ENCODE measurements at regions not wholly inside any gene's neighbourhood (a gene's known extent, or its start where the extent isn't known, plus 50 kb on each side); places are given as distances from the start of the nearest gene placed in this dataset.
"Not testable (repeated sequence)": the region's sequence is repeated elsewhere in the genome, so short reads cannot be mapped to it uniquely, and the experiment has no call there.

DNA sequence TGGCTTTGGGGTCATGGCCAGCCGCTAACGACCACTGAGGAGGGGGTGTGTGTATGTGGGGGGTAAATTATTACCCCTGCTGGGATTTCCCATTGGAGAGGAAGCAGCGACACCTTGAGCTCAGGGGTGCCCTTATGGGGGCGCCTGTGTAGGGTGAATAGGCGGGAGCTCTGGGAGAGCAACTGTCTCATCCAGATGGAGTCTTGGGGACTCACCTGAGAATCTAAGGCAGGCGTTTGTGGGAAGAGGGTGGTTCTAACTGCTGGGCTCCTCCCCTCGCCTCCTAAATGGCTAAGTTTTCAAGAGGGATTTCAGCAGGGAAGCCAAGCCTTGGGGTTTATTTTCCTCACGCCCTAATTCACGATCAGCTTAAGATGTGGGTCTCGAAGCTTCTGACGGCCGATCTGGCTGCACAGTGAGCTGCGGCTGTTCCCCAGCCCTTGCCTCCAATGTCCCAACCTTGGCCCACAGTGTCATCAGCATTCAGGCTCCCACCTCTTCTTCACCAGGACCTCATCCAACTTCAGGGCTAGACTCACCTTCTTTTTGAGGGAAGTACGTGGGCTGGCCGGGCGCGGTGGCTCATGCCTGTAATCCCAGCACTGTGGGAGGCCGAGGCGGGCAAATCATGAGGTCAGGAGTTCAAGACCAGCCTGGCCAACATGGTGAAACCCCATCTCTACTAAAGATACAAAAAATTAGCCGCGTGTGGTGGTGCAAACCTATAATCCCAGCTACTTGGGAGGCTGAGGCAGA is 136.9 kb upstream of the EEF2KMT start:
- DNase-seq (ENCODE audit: low spot score) (no peak), ATAC-seq (ENCODE audit: insufficient number of reproducible peaks, low FRiP score, low read depth) (no peak)
- Histone ChIP-seq H3K4me1 (ENCODE audit: control insufficient read depth in 1 of 2, low read depth in 2 of 2) (no peaks in the 10 kb centered on the region), H3K27me3 (replicated peaks; ENCODE audit: insufficient read depth) (no peaks in the 10 kb centered on the region), H3K36me3 (no peaks in the 10 kb centered on the region), H3K4me3 (no peak overlapping the region), H3K9me3 (no peaks in the 10 kb centered on the region), H3K27ac (no peak overlapping the region)
- no peak for TF ChIP-seq CTCF (IDR thresholded peaks at IDR 0.05)

DNA sequence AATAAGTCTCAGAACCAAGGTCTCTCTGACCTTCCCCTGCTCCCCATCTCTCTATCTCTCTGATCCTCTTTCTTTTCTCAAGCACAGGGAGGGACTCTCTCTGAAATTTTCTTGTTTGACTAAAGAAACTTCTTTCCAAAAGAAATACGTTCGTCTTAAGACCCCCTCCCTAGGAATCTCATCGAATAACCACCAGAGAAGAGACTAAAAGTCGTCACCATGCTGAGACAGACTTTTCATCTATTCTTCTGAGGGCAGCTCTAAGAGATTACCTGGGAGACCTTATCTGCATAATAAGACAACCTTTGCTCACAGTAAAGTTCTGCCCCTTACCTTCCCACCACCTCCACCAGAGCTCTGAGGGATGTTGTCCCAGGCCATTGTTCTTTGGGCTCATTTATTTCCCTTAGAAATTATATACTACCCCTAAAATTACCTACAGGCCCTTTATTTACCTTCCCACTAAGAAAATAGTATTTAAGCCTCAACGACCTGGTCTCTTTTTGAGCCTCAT is 133.7 kb upstream of the EEF2KMT start:
- no peak overlapping the region for H3K4me3 ChIP-seq
- no peaks in the 10 kb centered on the region for H3K36me3 ChIP-seq
- no peaks in the 10 kb centered on the region for H3K4me1 ChIP-seq (ENCODE audit: control insufficient read depth in 1 of 2, low read depth in 2 of 2)
- H3K27me3 ChIP-seq (replicated peaks; ENCODE audit: insufficient read depth): no peaks in the 10 kb centered on the region
- no peak for TF ChIP-seq CTCF (IDR thresholded peaks at IDR 0.05)
- no peak overlapping the region for H3K27ac ChIP-seq
- no peak for ATAC-seq (ENCODE audit: insufficient number of reproducible peaks, low FRiP score, low read depth)
- DNase-seq (ENCODE audit: low spot score): no peak
- H3K9me3 ChIP-seq: no peaks in the 10 kb centered on the region

DNA sequence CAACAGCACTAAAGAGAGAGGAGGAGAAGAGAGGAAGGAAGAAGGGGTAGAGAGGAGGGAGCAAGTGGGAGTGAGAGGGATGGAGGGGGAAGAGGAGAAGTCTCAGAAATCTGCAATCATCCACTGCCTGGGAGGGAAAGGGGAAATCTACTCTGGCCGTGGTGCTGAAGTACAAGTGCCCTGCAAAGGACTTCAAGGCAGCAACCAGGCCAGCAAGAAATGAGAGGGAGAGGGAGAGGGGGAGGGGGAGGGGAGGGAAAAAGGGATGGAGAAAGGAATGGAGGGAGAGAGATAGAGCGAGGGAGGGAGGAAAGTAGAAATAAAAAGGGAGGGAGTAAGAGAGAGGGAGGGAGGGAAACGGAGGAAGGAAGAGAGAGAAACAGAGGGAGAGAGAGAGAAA is 130.8 kb upstream of the EEF2KMT start:
- H3K36me3 ChIP-seq: no peaks in the 10 kb centered on the region
- H3K4me3 ChIP-seq: no peak overlapping the region
- no peaks in the 10 kb centered on the region for H3K27me3 ChIP-seq (replicated peaks; ENCODE audit: insufficient read depth)
- H3K9me3 ChIP-seq: no peaks in the 10 kb centered on the region
- DNase-seq (ENCODE audit: low spot score): no peak
- TF ChIP-seq CTCF (IDR thresholded peaks at IDR 0.05): no peak
- H3K27ac ChIP-seq: no peak overlapping the region
- no peak for ATAC-seq (ENCODE audit: insufficient number of reproducible peaks, low FRiP score, low read depth)
- H3K4me1 ChIP-seq (ENCODE audit: control insufficient read depth in 1 of 2, low read depth in 2 of 2): no peaks in the 10 kb centered on the region

- Histone ChIP-seq H3K9me3 (no peaks in the 10 kb centered on the region), H3K4me1 (ENCODE audit: control insufficient read depth in 1 of 2, low read depth in 2 of 2) (no peaks in the 10 kb centered on the region), H3K36me3 (no peaks in the 10 kb centered on the region), H3K27ac (no peak overlapping the region), H3K4me3 (no peak overlapping the region), H3K27me3 (replicated peaks; ENCODE audit: insufficient read depth) (no peaks in the 10 kb centered on the region)
- no peak for ATAC-seq (ENCODE audit: insufficient number of reproducible peaks, low FRiP score, low read depth)
- TF ChIP-seq CTCF (IDR thresholded peaks at IDR 0.05): no peak
- no peak for DNase-seq (ENCODE audit: low spot score)
These were observed 128.5 kb upstream of the EEF2KMT start for GRCh38 chr16:5225931-5226655.

- ATAC-seq (ENCODE audit: insufficient number of reproducible peaks, low FRiP score, low read depth): no peak
- no peak for TF ChIP-seq CTCF (IDR thresholded peaks at IDR 0.05)
- H3K27ac ChIP-seq: no peak overlapping the region
These were observed 125.2 kb upstream of the EEF2KMT start for GRCh38 chr16:5222761-5223160.

GRCh38 chr16:5221831-5222230 is 124.2 kb upstream of the EEF2KMT start:
- H3K4me3 ChIP-seq; ATAC-seq (ENCODE audit: insufficient number of reproducible peaks, low FRiP score, low read depth); DNase-seq (ENCODE audit: low spot score); H3K27me3 ChIP-seq (replicated peaks; ENCODE audit: insufficient read depth); H3K9me3 ChIP-seq; H3K4me1 ChIP-seq (ENCODE audit: control insufficient read depth in 1 of 2, low read depth in 2 of 2); H3K36me3 ChIP-seq; H3K27ac ChIP-seq: not testable (repeated sequence)

More at GRCh38 chr16:5222761-5223160, 125.2 kb upstream of the EEF2KMT start:
- H3K4me3 ChIP-seq: no peak overlapping the region
- no peak for DNase-seq (ENCODE audit: low spot score)
- H3K4me1 ChIP-seq (ENCODE audit: control insufficient read depth in 1 of 2, low read depth in 2 of 2): no peaks in the 10 kb centered on the region
- no peaks in the 10 kb centered on the region for H3K9me3 ChIP-seq
- no peaks in the 10 kb centered on the region for H3K36me3 ChIP-seq
- H3K27me3 ChIP-seq (replicated peaks; ENCODE audit: insufficient read depth): no peaks in the 10 kb centered on the region

Data from thoracic aorta (tissue), 2 donors.